Activated naive CD8-positive, alpha-beta T cell treated with anti-CD3 and anti-CD28 coated beads, Interleukin-2, amount 50 U/mL, for 24 hours (primary cell): ENCODE measurements at regions not wholly inside any gene's neighbourhood (a gene's known extent, or its start where the extent isn't known, plus 50 kb on each side); places are given as distances from the start of the nearest gene placed in this dataset.

Source experiments
- ATAC-seq: fragments of 150-1000 bp; cut with Tn5 transposase; one replicate; pipeline ENCODE4 v1.10.0; 2021
- DNase-seq: peaks from one replicate; pipeline ENCODE4 v3.0.0; 2021
- H3K27ac Mint-ChIP-seq: one replicate; pipeline ENCODE4 v1.8.0; 2021; ENCODE audit warnings: mild to moderate bottlenecking, mixed read lengths
- H3K27me3 Mint-ChIP-seq: one replicate; pipeline ENCODE4 v1.8.0; 2021; ENCODE audit warnings: mixed read lengths
- H3K36me3 Mint-ChIP-seq: one replicate; pipeline ENCODE4 v1.8.0; 2021; ENCODE audit warnings: low read depth, mixed read lengths
- H3K4me1 Mint-ChIP-seq: one replicate; pipeline ENCODE4 v1.8.0; 2021; ENCODE audit warnings: mixed read lengths
- H3K4me3 Mint-ChIP-seq: one replicate; pipeline ENCODE4 v1.8.0; 2021; ENCODE audit warnings: mild to moderate bottlenecking, moderate library complexity, mixed read lengths
- H3K9me3 Mint-ChIP-seq: one replicate; pipeline ENCODE4 v1.8.0; 2021; ENCODE audit warnings: mixed read lengths

DNA sequence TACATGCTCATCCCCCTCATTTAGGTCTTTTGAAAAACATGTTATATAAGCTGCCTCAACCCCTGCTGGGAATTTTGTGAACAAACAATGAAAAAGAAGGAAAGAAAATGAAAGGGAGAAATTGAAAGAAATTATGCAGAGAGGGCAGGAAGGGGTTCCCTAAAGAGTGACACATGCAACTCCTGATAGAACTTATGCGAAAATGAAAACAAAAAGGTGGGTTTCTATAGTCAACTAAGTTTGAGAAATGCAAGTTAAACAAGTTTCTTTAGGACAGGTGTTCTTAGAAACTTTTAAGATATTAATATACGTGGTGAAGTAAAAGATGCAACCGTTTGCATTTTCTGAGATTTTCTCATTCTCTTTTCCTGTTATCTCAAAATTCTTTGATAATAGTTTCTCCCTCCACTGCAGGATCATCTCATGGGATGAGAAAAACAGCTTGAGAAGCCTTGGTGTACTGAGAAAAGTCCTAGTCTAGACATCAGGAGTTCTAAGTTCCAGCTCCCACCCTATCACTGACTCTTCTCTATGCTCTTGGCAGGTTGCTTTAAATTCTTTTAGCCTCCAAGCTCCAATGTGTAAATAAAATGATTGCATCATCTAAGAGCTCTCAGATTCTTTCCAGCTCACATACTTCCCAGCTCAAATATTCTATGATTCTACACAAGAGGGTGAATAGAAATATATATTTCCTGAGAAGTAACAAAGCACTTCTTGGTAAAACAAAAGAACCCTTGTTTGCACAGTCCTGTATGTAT is 109.2 kb downstream of the FAM76B start:
- Mint-ChIP-seq H3K4me1 (peaks cover 96% of the 10 kb centered on the region), H3K27ac (peak overlapping the region; percentile 73), H3K4me3 (peak overlapping the region; percentile 37), H3K9me3 (peaks cover 6% of the 10 kb centered on the region), H3K36me3 (peaks cover 2% of the 10 kb centered on the region), H3K27me3 (peaks cover 3% of the 10 kb centered on the region)
- DNase-seq (no peak), ATAC-seq (no peak)

DNA sequence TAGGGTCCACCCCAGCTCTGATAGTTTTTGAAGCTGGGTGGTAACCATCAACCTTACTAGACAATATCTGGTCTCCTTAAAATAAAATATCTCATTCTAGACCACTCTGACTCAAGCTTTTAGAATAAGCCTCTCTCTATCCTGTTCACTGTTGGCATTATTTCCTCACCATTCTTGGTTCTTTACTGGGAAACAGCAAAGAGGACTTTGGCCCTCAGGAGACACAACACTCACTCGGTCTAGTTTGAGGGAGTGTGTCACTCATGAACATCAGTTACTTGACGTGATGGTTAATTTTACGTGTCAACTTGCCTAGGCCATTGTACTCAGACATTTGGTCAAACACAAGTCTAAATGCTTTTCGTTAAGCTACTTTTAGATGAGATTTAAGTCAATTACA is 110.6 kb downstream of the FAM76B start:
- Mint-ChIP-seq H3K9me3 (peaks cover 6% of the 10 kb centered on the region), H3K4me3 (no peak overlapping the region), H3K36me3 (peaks cover 5% of the 10 kb centered on the region), H3K4me1 (peaks cover 96% of the 10 kb centered on the region), H3K27ac (peak overlapping the region; percentile 60), H3K27me3 (no peaks in the 10 kb centered on the region)
- DNase-seq = no peak
- no peak for ATAC-seq

- H3K36me3 Mint-ChIP-seq = peaks cover 2% of the 10 kb centered on the region
- ATAC-seq (peak; percentile 58), DNase-seq (no peak)
- H3K27ac Mint-ChIP-seq = peak overlapping the region; percentile 92
- peak overlapping the region; percentile 13 for H3K4me3 Mint-ChIP-seq
- H3K4me1 Mint-ChIP-seq = peaks cover 85% of the 10 kb centered on the region
- H3K9me3 Mint-ChIP-seq = peaks cover 6% of the 10 kb centered on the region
- no peaks in the 10 kb centered on the region for H3K27me3 Mint-ChIP-seq
Observed at GRCh38 chr11:95676308-95676707, 113.3 kb downstream of the FAM76B start.

- peaks cover 2% of the 10 kb centered on the region for H3K36me3 Mint-ChIP-seq
- peaks cover 77% of the 10 kb centered on the region for H3K4me1 Mint-ChIP-seq
- DNase-seq (no peak), ATAC-seq (no peak)
- peak overlapping the region; percentile 92 for H3K27ac Mint-ChIP-seq
- H3K4me3 Mint-ChIP-seq = no peak overlapping the region
- H3K9me3 Mint-ChIP-seq = peaks cover 6% of the 10 kb centered on the region
- no peaks in the 10 kb centered on the region for H3K27me3 Mint-ChIP-seq
Observed at GRCh38 chr11:95675585-95675984, 114.0 kb downstream of the FAM76B start.

DNA sequence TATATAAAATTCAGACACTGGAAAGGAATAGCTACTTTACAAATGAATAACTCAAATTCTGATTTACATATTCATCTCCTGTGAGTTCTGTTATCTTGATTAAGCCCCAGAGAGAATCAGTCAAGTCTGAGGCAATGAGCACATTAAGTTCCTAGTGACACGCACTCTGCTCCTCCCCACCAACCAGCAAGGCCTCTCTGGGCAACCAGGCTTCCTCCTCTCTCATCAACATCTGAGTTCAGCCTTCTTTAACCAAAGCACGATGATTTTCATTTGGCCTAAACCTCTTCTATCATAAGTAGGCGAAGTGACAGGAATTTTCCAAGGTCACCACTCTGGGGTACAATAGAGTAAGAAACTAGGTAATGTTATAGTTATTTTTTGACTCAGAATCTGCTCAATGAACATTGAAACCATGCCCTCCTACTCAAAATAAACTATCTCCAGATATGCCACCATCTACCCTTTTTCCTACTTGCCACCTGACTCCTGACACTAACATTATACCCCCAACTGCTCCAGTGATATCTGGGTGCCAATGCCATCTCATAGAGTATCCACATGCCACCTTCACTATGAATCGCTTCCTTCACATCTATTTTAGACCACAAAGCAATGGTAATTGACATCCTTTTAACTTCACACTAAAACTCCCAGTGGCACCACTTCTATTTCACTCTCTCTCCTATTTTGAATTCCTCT is 114.8 kb downstream of the FAM76B start:
- H3K27me3 Mint-ChIP-seq = no peaks in the 10 kb centered on the region
- H3K36me3 Mint-ChIP-seq = peaks cover 2% of the 10 kb centered on the region
- H3K4me1 Mint-ChIP-seq = peaks cover 70% of the 10 kb centered on the region
- peak overlapping the region; percentile 13 for H3K4me3 Mint-ChIP-seq
- ATAC-seq (peak; percentile 95), DNase-seq (peak; percentile 51)
- H3K9me3 Mint-ChIP-seq = peaks cover 6% of the 10 kb centered on the region
- H3K27ac Mint-ChIP-seq = peak overlapping the region; percentile 92

DNA sequence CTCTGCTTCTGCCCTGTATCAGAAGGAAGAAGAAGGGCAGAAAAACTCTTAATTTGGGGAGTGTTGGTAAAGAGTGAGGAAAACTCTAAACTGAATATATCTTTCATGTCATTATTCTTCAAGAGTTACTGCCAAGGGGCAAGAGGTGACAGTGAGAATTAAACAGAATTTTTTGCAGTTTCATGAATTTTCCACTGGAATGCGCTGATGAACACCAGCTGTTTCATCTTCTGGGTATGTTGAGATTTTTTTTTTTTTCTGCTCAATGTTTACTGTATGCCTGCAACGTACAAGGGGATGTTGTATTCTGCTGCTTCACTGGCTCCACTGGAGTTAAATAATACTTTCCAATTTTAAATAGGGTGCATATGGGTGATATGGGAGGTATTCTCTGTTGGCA is 117.8 kb downstream of the FAM76B start:
- no peak for ATAC-seq
- peaks cover 2% of the 10 kb centered on the region for H3K36me3 Mint-ChIP-seq
- no peak overlapping the region for H3K4me3 Mint-ChIP-seq
- no peaks in the 10 kb centered on the region for H3K27me3 Mint-ChIP-seq
- H3K4me1 Mint-ChIP-seq = peaks cover 45% of the 10 kb centered on the region
- peaks cover 8% of the 10 kb centered on the region for H3K9me3 Mint-ChIP-seq
- H3K27ac Mint-ChIP-seq = no peak overlapping the region
- no peak for DNase-seq

DNA sequence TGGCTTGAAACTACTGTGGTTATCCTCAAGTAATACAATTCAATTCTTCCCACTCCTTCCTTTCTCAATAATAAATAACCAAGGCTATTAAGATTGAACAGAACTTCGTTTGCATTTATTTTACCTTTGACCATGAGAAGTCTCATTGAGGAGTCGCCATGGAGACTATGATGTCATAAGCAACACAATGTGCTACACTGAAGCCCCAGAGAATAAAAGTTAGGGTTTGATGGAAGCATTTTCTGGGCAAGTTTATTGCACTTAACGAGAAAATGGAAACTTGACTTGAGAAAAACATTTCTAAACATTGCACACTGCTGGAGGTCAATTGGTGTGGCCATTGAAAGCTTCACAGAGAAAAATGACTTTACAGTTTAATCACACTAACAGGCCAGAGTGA is 121.5 kb downstream of the FAM76B start:
- Mint-ChIP-seq H3K27ac (no peak overlapping the region), H3K4me3 (no peak overlapping the region), H3K36me3 (peaks cover 5% of the 10 kb centered on the region), H3K27me3 (no peaks in the 10 kb centered on the region), H3K4me1 (peaks cover 13% of the 10 kb centered on the region), H3K9me3 (peaks cover 16% of the 10 kb centered on the region)
- ATAC-seq = no peak
- no peak for DNase-seq

DNA sequence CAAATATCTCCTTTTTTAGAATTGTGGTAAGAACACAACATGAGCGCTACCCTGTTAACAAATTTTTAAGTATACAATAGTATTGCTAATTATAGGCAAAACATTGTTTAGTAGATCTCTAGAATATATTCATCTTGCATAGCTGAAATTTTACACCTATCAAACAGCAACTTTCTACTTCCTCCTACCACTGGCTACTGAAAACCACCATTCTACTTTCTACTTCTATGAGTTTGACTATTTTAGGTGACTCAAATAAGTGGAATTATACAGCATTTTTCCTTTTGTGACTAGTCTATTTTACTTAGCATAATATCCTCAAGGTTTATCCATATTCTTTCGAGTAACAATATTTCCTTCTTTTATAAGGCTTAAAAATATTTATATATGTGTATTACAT is 128.4 kb downstream of the FAM76B start:
- DNase-seq (no peak), ATAC-seq (no peak)
- H3K4me3 Mint-ChIP-seq = no peak overlapping the region
- H3K4me1 Mint-ChIP-seq = peaks cover 35% of the 10 kb centered on the region
- no peaks in the 10 kb centered on the region for H3K27me3 Mint-ChIP-seq
- H3K36me3 Mint-ChIP-seq = peaks cover 5% of the 10 kb centered on the region
- peak overlapping the region; percentile 29 for H3K27ac Mint-ChIP-seq
- H3K9me3 Mint-ChIP-seq = peaks cover 12% of the 10 kb centered on the region

GRCh38 chr11:95660038-95660437 is 129.5 kb downstream of the FAM76B start:
- Mint-ChIP-seq H3K36me3 (peaks cover under 1% of the 10 kb centered on the region), H3K4me3 (no peak overlapping the region), H3K27ac (peak overlapping the region; percentile 3), H3K4me1 (peaks cover 38% of the 10 kb centered on the region), H3K27me3 (no peaks in the 10 kb centered on the region), H3K9me3 (peaks cover 7% of the 10 kb centered on the region)
- peak; percentile 61 for ATAC-seq
- no peak for DNase-seq

- Mint-ChIP-seq H3K9me3 (no peaks in the 10 kb centered on the region), H3K4me1 (peaks cover 38% of the 10 kb centered on the region), H3K36me3 (no peaks in the 10 kb centered on the region), H3K27ac (peak overlapping the region; percentile 23), H3K4me3 (no peak overlapping the region), H3K27me3 (no peaks in the 10 kb centered on the region)
- ATAC-seq (peak; percentile 49), DNase-seq (no peak)
Observed at GRCh38 chr11:95659088-95659487, 130.5 kb downstream of the FAM76B start.

- ATAC-seq = no peak
- Mint-ChIP-seq H3K4me1 (peaks cover 26% of the 10 kb centered on the region), H3K27me3 (no peaks in the 10 kb centered on the region), H3K27ac (no peak overlapping the region), H3K4me3 (no peak overlapping the region), H3K36me3 (no peaks in the 10 kb centered on the region), H3K9me3 (no peaks in the 10 kb centered on the region)
- DNase-seq = no peak
Observed at GRCh38 chr11:95655536-95655935, 134.0 kb downstream of the FAM76B start.

DNA sequence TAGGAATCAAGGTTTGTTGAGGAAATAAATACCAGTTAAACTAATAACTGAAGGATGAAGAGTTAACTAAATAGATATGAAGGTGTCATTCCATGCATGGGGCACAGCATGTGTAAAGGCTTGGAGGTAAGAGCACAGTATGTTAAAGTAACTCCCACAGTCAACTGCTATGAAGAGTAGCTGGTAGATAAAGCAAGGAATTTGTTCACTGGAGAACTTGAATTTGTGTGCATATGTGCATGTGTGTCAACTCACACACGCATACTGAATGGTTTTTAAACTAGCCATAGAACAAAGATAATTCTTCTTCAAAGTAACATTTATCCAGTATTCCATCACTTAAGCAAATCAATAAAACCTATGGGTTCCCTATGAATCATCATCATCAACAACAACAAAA is 135.9 kb downstream of the FAM76B start:
- Mint-ChIP-seq H3K36me3 (no peaks in the 10 kb centered on the region), H3K27me3 (no peaks in the 10 kb centered on the region), H3K4me1 (peaks cover 9% of the 10 kb centered on the region), H3K9me3 (no peaks in the 10 kb centered on the region), H3K4me3 (no peak overlapping the region), H3K27ac (no peak overlapping the region)
- no peak for DNase-seq
- ATAC-seq = no peak

DNA sequence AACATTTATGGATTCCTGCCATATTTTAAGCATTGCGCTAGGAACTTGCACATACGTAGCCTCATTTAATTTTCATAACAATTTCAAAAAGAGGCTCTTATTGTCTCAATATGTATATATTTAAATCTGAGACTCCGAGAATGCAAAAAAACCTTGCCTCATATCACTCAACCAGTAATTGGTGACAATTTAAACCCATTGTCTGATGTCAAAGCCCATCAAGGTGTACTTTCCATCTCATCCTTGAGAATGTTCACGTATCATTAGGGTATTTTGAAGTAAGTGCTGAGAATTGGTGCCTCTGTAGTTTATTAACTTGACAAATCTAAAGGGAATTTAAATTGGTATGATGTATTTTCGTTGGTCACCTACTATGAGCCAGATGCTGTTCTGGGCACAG is 136.5 kb downstream of the FAM76B start:
- Mint-ChIP-seq H3K36me3 (no peaks in the 10 kb centered on the region), H3K27me3 (no peaks in the 10 kb centered on the region), H3K9me3 (no peaks in the 10 kb centered on the region), H3K27ac (no peak overlapping the region), H3K4me1 (peaks cover 6% of the 10 kb centered on the region), H3K4me3 (no peak overlapping the region)
- no peak for DNase-seq
- no peak for ATAC-seq

GRCh38 chr11:95652002-95652472 is 137.5 kb downstream of the FAM76B start:
- DNase-seq (no peak), ATAC-seq (no peak)
- Mint-ChIP-seq H3K4me3 (no peak overlapping the region), H3K27me3 (no peaks in the 10 kb centered on the region), H3K4me1 (peaks cover 3% of the 10 kb centered on the region), H3K36me3 (no peaks in the 10 kb centered on the region), H3K27ac (no peak overlapping the region), H3K9me3 (no peaks in the 10 kb centered on the region)

GRCh38 chr11:95650276-95650675 is 139.3 kb downstream of the FAM76B start:
- Mint-ChIP-seq H3K36me3 (no peaks in the 10 kb centered on the region), H3K4me1 (no peaks in the 10 kb centered on the region), H3K4me3 (no peak overlapping the region), H3K9me3 (peaks cover 7% of the 10 kb centered on the region), H3K27ac (no peak overlapping the region), H3K27me3 (no peaks in the 10 kb centered on the region)
- DNase-seq (no peak), ATAC-seq (no peak)
